ENCODE measurements at regions not wholly inside any gene's neighbourhood (a gene's known extent, or its start where the extent isn't known, plus 50 kb on each side); places are given as distances from the start of the nearest gene placed in this dataset.

GRCh38 chr5:173806270-173807035 is 81.7 kb upstream of the CPEB4 start (continued):
- TF ChIP-seq ZNF609 (CRISPR knock-in tag; IDR thresholded peaks at IDR 0.05; ENCODE audit: borderline replicate concordance) (peak; percentile 81), JUN (CRISPR knock-in tag; IDR thresholded peaks at IDR 0.05) (0 out of 2 replicates have a peak, but pooled peaks have one; percentile 65), HOMEZ (CRISPR knock-in tag; IDR thresholded peaks at IDR 0.05; ENCODE audit: low read depth) (peak; percentile 80), MEIS2 (CRISPR knock-in tag; IDR thresholded peaks at IDR 0.05) (0 out of 2 replicates have a peak, but pooled peaks have one; percentile 12), AGO1 (IDR thresholded peaks at IDR 0.05; ENCODE audit: low read depth, low read length, poor library complexity, severe bottlenecking) (no peak), THRA (CRISPR knock-in tag; IDR thresholded peaks at IDR 0.05; ENCODE audit: borderline replicate concordance) (peak; percentile 68; the same call in 1 of the 2 replicates), MED1 (CRISPR knock-in tag; IDR thresholded peaks at IDR 0.05) (peak; percentile 97), SOX13 (IDR thresholded peaks at IDR 0.05) (peak; percentile 52), SOX13 (CRISPR knock-in tag; conservative IDR thresholded peaks at IDR 0.05 in 1 of 2, IDR thresholded peaks at IDR 0.05 in 1 of 2) (peak in 1 of 2 experiments; percentile 79; a peak in 2 of 4 replicates), ZMYM2 (CRISPR knock-in tag; IDR thresholded peaks at IDR 0.05) (peak; percentile 89), ZNF790 (CRISPR knock-in tag; IDR thresholded peaks at IDR 0.05; ENCODE audit: borderline replicate concordance) (no peak), TEAD2 (CRISPR knock-in tag; IDR thresholded peaks at IDR 0.05) (no peak), SMC3 (IDR thresholded peaks at IDR 0.05; ENCODE audit: low read length) (peak; percentile 43), ZNF44 (CRISPR knock-in tag; IDR thresholded peaks at IDR 0.05) (0 out of 2 replicates have a peak, but pooled peaks have one; percentile 70), YY1 (IDR thresholded peaks at IDR 0.05; ENCODE audit: insufficient read depth, insufficient replicate concordance, low read depth, low read length) (no peak), ZNF678 (CRISPR knock-in tag; IDR thresholded peaks at IDR 0.05) (no peak)
- TF ChIP-seq, protein P1, sequence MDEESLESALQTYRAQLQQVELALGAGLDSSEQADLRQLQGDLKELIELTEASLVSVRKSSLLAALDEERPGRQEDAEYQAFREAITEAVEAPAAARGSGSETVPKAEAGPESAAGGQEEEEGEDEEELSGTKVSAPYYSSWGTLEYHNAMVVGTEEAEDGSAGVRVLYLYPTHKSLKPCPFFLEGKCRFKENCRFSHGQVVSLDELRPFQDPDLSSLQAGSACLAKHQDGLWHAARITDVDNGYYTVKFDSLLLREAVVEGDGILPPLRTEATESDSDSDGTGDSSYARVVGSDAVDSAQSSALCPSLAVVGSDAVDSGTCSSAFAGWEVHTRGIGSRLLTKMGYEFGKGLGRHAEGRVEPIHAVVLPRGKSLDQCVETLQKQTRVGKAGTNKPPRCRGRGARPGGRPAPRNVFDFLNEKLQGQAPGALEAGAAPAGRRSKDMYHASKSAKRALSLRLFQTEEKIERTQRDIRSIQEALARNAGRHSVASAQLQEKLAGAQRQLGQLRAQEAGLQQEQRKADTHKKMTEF (CRISPR knock-in tag; IDR thresholded peaks at IDR 0.05): peak; percentile 79; the same call in 1 of the 2 replicates
- TF ChIP-seq, protein P2, sequence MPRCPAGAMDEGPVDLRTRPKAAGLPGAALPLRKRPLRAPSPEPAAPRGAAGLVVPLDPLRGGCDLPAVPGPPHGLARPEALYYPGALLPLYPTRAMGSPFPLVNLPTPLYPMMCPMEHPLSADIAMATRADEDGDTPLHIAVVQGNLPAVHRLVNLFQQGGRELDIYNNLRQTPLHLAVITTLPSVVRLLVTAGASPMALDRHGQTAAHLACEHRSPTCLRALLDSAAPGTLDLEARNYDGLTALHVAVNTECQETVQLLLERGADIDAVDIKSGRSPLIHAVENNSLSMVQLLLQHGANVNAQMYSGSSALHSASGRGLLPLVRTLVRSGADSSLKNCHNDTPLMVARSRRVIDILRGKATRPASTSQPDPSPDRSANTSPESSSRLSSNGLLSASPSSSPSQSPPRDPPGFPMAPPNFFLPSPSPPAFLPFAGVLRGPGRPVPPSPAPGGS (CRISPR knock-in tag; IDR thresholded peaks at IDR 0.05): peak; percentile 56; the same call in 1 of the 2 replicates

All from HepG2 (cell line).